Left ventricle myocardium superior (tissue), 1 donor: ENCODE measurements at regions not wholly inside any gene's neighbourhood (a gene's known extent, or its start where the extent isn't known, plus 50 kb on each side); places are given as distances from the start of the nearest gene placed in this dataset.

Source experiments
- ATAC-seq: fragments of 200-7000 bp; cut with Tn5 transposase; one replicate; pipeline ENCODE4 v1.9.1; 2020; ENCODE audit warnings: mild to moderate bottlenecking, moderate library complexity
- DNase-seq: peaks from one replicate; pipeline ENCODE4 v3.0.0-alpha.2; 2020
- intact Hi-C: fragments of 100-400 bp; cut with micrococcal nuclease; formaldehyde crosslinking; loops from one replicate; pipeline ENCODE4 v1.11.0; 2022
- donor health status: DM: no; HTN: yes; CAD: no; lungs with severe emphysema.

GRCh38 chr3:151989621-151990020, 116.2 kb downstream of the SUCNR1 start:
- intact Hi-C loops: no loop called here
- no peak for DNase-seq

GRCh38 chr3:151990696-151991376, 117.4 kb downstream of the SUCNR1 start:
- DNase-seq: no peak
- intact Hi-C loops: no loop called here
- no peak for ATAC-seq

More at GRCh38 chr3:151989621-151990020, 116.2 kb downstream of the SUCNR1 start:
- no peak for ATAC-seq

- intact Hi-C loops: no loop called here
- DNase-seq (no peak), ATAC-seq (no peak)
Observed at GRCh38 chr3:151992326-151993041, 119.0 kb downstream of the SUCNR1 start.

- DNase-seq (no peak), ATAC-seq (no peak)
- intact Hi-C loops: no loop called here
Observed at GRCh38 chr3:151995091-151995490, 121.6 kb downstream of the SUCNR1 start.

GRCh38 chr3:151998744-151999143, 125.3 kb downstream of the SUCNR1 start:
- intact Hi-C loops: no loop called here
- no peak for DNase-seq
- ATAC-seq: no peak

- intact Hi-C loops: no loop called here
- ATAC-seq (no peak), DNase-seq (no peak)
Observed at GRCh38 chr3:151999936-152000335, 126.5 kb downstream of the SUCNR1 start.

GRCh38 chr3:152011812-152012735, 138.6 kb downstream of the SUCNR1 start:
- intact Hi-C loops: no loop called here
- DNase-seq (no peak), ATAC-seq (no peak)

GRCh38 chr3:152019508-152019907, 146.1 kb downstream of the SUCNR1 start:
- intact Hi-C loops: no loop called here
- DNase-seq (no peak), ATAC-seq (no peak)

GRCh38 chr3:152021951-152022461, 148.6 kb downstream of the SUCNR1 start:
- DNase-seq (no peak), ATAC-seq (no peak)
- intact Hi-C loops: no loop called here

GRCh38 chr3:152026033-152026556, 152.7 kb downstream of the SUCNR1 start:
- DNase-seq (no peak), ATAC-seq (no peak)
- intact Hi-C loops: no loop called here

GRCh38 chr3:152030320-152030719, 156.9 kb downstream of the SUCNR1 start:
- intact Hi-C loops: no loop called here
- no peak for ATAC-seq

GRCh38 chr3:152031321-152031720, 157.9 kb downstream of the SUCNR1 start:
- ATAC-seq (no peak), DNase-seq (no peak)
- intact Hi-C loops: no loop called here

More at GRCh38 chr3:152030320-152030719, 156.9 kb downstream of the SUCNR1 start:
- no peak for DNase-seq

- intact Hi-C loops: no loop called here
- ATAC-seq (no peak), DNase-seq (no peak)
Observed at GRCh38 chr3:152037297-152037696, 163.9 kb downstream of the SUCNR1 start.

- DNase-seq (no peak), ATAC-seq (no peak)
- intact Hi-C loops: no loop called here
Observed at GRCh38 chr3:152037953-152038352, 164.5 kb downstream of the SUCNR1 start.

GRCh38 chr3:152038490-152038889, 165.0 kb downstream of the SUCNR1 start:
- ATAC-seq (no peak), DNase-seq (no peak)
- intact Hi-C loops: no loop called here

- intact Hi-C loops: no loop called here
- no peak for ATAC-seq
- DNase-seq: no peak
Observed at GRCh38 chr3:152039887-152040286, 166.4 kb downstream of the SUCNR1 start.

GRCh38 chr3:152040319-152040718, 166.9 kb downstream of the SUCNR1 start:
- DNase-seq (no peak), ATAC-seq (no peak)
- intact Hi-C loops: no loop called here

GRCh38 chr3:152043620-152044019, 170.2 kb downstream of the SUCNR1 start:
- intact Hi-C loops: no loop called here
- DNase-seq (no peak), ATAC-seq (no peak)

- intact Hi-C loops: no loop called here
- ATAC-seq (no peak), DNase-seq (no peak)
Observed at GRCh38 chr3:152046280-152046679, 172.8 kb downstream of the SUCNR1 start.
